ENCODE measurements at regions not wholly inside any gene's neighbourhood (a gene's known extent, or its start where the extent isn't known, plus 50 kb on each side); places are given as distances from the start of the nearest gene placed in this dataset.
"Not testable (repeated sequence)": the region's sequence is repeated elsewhere in the genome, so short reads cannot be mapped to it uniquely, and the experiment has no call there.

GRCh38 chr15:39499042-39499441 is 81.8 kb upstream of the THBS1 start:
- FAIRE-seq = no peak

- no peak for FAIRE-seq
These were observed 81.2 kb upstream of the THBS1 start for GRCh38 chr15:39499681-39500080.

- FAIRE-seq = no peak
These were observed 79.4 kb upstream of the THBS1 start for GRCh38 chr15:39501366-39502081.

- FAIRE-seq = no peak
These were observed 78.8 kb upstream of the THBS1 start for GRCh38 chr15:39502082-39502447.

GRCh38 chr15:39502611-39503195 is 78.2 kb upstream of the THBS1 start:
- FAIRE-seq = no peak

GRCh38 chr15:39503526-39503925 is 77.4 kb upstream of the THBS1 start:
- no peak for FAIRE-seq

GRCh38 chr15:39504808-39505207 is 76.1 kb upstream of the THBS1 start:
- no peak for FAIRE-seq

- no peak for FAIRE-seq
These were observed 74.7 kb upstream of the THBS1 start for GRCh38 chr15:39506146-39506545.

GRCh38 chr15:39508536-39508935 is 72.3 kb upstream of the THBS1 start:
- no peak for FAIRE-seq

- FAIRE-seq = no peak
These were observed 70.7 kb upstream of the THBS1 start for GRCh38 chr15:39510001-39510701.

- FAIRE-seq = no peak
These were observed 69.6 kb upstream of the THBS1 start for GRCh38 chr15:39511000-39511915.

- no peak for FAIRE-seq
These were observed 69.0 kb upstream of the THBS1 start for GRCh38 chr15:39511916-39512260.

- no peak for FAIRE-seq
These were observed 68.2 kb upstream of the THBS1 start for GRCh38 chr15:39512643-39513042.

GRCh38 chr15:39513936-39514335 is 66.9 kb upstream of the THBS1 start:
- no peak for FAIRE-seq

GRCh38 chr15:39514933-39515332 is 65.9 kb upstream of the THBS1 start:
- no peak for FAIRE-seq

GRCh38 chr15:39515765-39516164 is 65.1 kb upstream of the THBS1 start:
- no peak for FAIRE-seq

GRCh38 chr15:39517122-39517855 is 63.6 kb upstream of the THBS1 start:
- FAIRE-seq = no peak

- FAIRE-seq = not testable (repeated sequence)
These were observed 56.9 kb upstream of the THBS1 start for GRCh38 chr15:39523968-39524367.

- no peak for FAIRE-seq
These were observed 51.4 kb upstream of the THBS1 start for GRCh38 chr15:39529457-39529856.

GRCh38 chr15:39530480-39531342 is 50.2 kb upstream of the THBS1 start:
- FAIRE-seq = no peak

All from G401.6 (cell line).